ENCODE measurements at regions not wholly inside any gene's neighbourhood (a gene's known extent, or its start where the extent isn't known, plus 50 kb on each side); places are given as distances from the start of the nearest gene placed in this dataset.

DNA sequence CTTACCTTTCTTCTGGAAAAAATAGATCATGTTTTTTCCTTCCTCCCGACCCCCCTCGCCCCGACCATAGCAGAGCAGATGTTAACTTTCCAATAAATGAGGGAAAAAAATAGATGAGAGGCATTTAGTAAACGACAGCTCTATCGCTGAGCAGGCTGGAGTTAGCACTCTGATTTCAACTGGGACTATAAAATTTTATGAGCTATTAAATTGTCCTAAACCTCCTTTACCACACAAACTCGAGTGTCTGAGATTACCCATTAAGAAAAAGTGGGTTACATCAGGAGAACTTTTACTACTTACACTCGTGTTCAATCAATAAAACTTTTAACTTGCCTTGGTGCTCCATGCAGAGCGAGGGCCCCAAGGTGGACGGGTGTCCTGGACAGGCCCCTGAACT, 59.8 kb upstream of the RNU6ATAC start:
- H4K8ac ChIP-seq (ENCODE audit: extremely low read depth, insufficient read depth, low read length): no peak overlapping the region
- H3K79me2 ChIP-seq (ENCODE audit: control insufficient read depth in 1 of 2, insufficient read depth in 2 of 2, low read length in 2 of 2): no peaks in the 10 kb centered on the region
- 87% methylated on average over 9 of the region's 9 CpGs; no CpG with 5 or more reads in 1 of the 2 experiments for WGBS, 2 experiments (ENCODE audit: extremely low coverage in 1 of 2, insufficient coverage in 1 of 2, insufficient read length in 1 of 2, insufficient replicate concordance in 2 of 2, low coverage in 1 of 2, low lambda C conversion rate in 2 of 2, missing lambda C conversion rate in 1 of 2)
- no peaks in the 10 kb centered on the region for H3K23me2 ChIP-seq (ENCODE audit: low read depth, low read length)
- no peak overlapping the region for H3K4ac ChIP-seq (replicated peaks; ENCODE audit: insufficient read length, low read depth, low read length)
- FAIRE-seq (no peak), DNase-seq (ENCODE audit: low read depth in 1 of 2, low spot score in 2 of 2) (no peak)
- H3K14ac ChIP-seq (ENCODE audit: insufficient read length): no peak overlapping the region
- no peak overlapping the region for H2BK12ac ChIP-seq (ENCODE audit: low read depth, low read length)
- H3K27me3 ChIP-seq (replicated peaks in 1 of 4; ENCODE audit: control insufficient read depth in 3 of 4, extremely low read depth in 1 of 4, insufficient read depth in 3 of 4, low read length in 3 of 4): no peaks in the 10 kb centered on the region
- no peak overlapping the region for H3K27ac ChIP-seq (ENCODE audit: low read depth, low read length)
- no peak overlapping the region for H3K56ac ChIP-seq (replicated peaks; ENCODE audit: insufficient read length, low read depth, low read length)
- no peak overlapping the region for H3K23ac ChIP-seq (ENCODE audit: insufficient read length)
- no peak overlapping the region for H4K5ac ChIP-seq (ENCODE audit: insufficient read length, low read depth, low read length)
- H2BK15ac ChIP-seq (ENCODE audit: low read length): no peak overlapping the region
- H3K9me3 ChIP-seq (ENCODE audit: insufficient read depth in 2 of 2, low read depth in 1 of 2, low read length in 1 of 2): no peaks in the 10 kb centered on the region
- no peaks in the 10 kb centered on the region for H3K79me1 ChIP-seq (ENCODE audit: low read depth, low read length)
- no peak overlapping the region for H3K18ac ChIP-seq (ENCODE audit: extremely low read depth, low read length)
- no peak overlapping the region for H3K4me2 ChIP-seq (ENCODE audit: insufficient read depth in 1 of 2, low read depth in 2 of 2, low read length in 2 of 2)
- no peak for TF ChIP-seq JUN (IDR thresholded peaks at IDR 0.05; ENCODE audit: low read depth, low read length)
- TF ChIP-seq, protein P1, sequence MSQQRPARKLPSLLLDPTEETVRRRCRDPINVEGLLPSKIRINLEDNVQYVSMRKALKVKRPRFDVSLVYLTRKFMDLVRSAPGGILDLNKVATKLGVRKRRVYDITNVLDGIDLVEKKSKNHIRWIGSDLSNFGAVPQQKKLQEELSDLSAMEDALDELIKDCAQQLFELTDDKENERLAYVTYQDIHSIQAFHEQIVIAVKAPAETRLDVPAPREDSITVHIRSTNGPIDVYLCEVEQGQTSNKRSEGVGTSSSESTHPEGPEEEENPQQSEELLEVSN (IDR thresholded peaks at IDR 0.05): no peak
- TF ChIP-seq, protein P2, sequence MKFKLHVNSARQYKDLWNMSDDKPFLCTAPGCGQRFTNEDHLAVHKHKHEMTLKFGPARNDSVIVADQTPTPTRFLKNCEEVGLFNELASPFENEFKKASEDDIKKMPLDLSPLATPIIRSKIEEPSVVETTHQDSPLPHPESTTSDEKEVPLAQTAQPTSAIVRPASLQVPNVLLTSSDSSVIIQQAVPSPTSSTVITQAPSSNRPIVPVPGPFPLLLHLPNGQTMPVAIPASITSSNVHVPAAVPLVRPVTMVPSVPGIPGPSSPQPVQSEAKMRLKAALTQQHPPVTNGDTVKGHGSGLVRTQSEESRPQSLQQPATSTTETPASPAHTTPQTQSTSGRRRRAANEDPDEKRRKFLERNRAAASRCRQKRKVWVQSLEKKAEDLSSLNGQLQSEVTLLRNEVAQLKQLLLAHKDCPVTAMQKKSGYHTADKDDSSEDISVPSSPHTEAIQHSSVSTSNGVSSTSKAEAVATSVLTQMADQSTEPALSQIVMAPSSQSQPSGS (IDR thresholded peaks at IDR 0.05; ENCODE audit: low read length): no peak
- ChIA-PET POLR2A (ENCODE audit: partially characterized antibody) (no interaction called here), CTCF (ENCODE audit: partially characterized antibody) (interaction anchor here (1.0 to 2.8 kb wide), 3 partner anchors 35 to 387 kb away, joined by 4 to 7 read pairs (median 4); no protein-coding TSS in a partner anchor)
- no peak overlapping the region for H2BK5ac ChIP-seq (ENCODE audit: low read depth, low read length)
- no peak overlapping the region for H3K9ac ChIP-seq (replicated peaks in 1 of 4; ENCODE audit: extremely low read depth in 1 of 4, low read depth in 3 of 4, low read length in 3 of 4)
- no peak overlapping the region for H4K91ac ChIP-seq (replicated peaks; ENCODE audit: insufficient read length, low read length)
- no peaks in the 10 kb centered on the region for H4K20me1 ChIP-seq (replicated peaks in 1 of 2; ENCODE audit: control insufficient read depth in 1 of 2, insufficient read depth in 2 of 2, low read length in 2 of 2)
- peaks cover 0 to 5% (median 1%) of the 10 kb centered on the region in 4 experiments; a peak in 4 of 7 replicates for H3K4me1 ChIP-seq (replicated peaks in 1 of 4; ENCODE audit: control insufficient read depth in 3 of 4, insufficient read depth in 4 of 4, low read length in 3 of 4)
- no peak overlapping the region for H2AFZ ChIP-seq (ENCODE audit: low read length)
- no peaks in the 10 kb centered on the region for H3K36me3 ChIP-seq (ENCODE audit: control insufficient read depth in 2 of 4, insufficient read depth in 4 of 4, low read length in 3 of 4)
- no peak overlapping the region for H2BK20ac ChIP-seq (ENCODE audit: low read length)
- H2BK120ac ChIP-seq (replicated peaks; ENCODE audit: low read depth, low read length): no peak overlapping the region
- H3K4me3 ChIP-seq (ENCODE audit: extremely low read depth in 1 of 4, insufficient read depth in 2 of 4, low read depth in 3 of 4, low read length in 4 of 4): no peak overlapping the region
- H2AK5ac ChIP-seq (ENCODE audit: low read depth, low read length): no peak overlapping the region
